HG03103 (cell line): ENCODE measurements at regions not wholly inside any gene's neighbourhood (a gene's known extent, or its start where the extent isn't known, plus 50 kb on each side); places are given as distances from the start of the nearest gene placed in this dataset.
"Not testable (repeated sequence)": the region's sequence is repeated elsewhere in the genome, so short reads cannot be mapped to it uniquely, and the experiment has no call there.

Source experiments
- ATAC-seq: cut with Tn5 transposase; IDR thresholded peaks from one replicate; pipeline ENCODE4 v1.9.1; 2021; ENCODE audit warnings: low read depth; ENCODE audit not compliant: unreplicated experiment

- no peak for ATAC-seq
These were observed 1504.2 kb downstream of the SUCLG1 start for GRCh38 chr2:82954868-82955267.

- no peak for ATAC-seq
These were observed 1519.9 kb downstream of the SUCLG1 start for GRCh38 chr2:82939211-82939610.

- ATAC-seq = not testable (repeated sequence)
These were observed 1520.7 kb downstream of the SUCLG1 start for GRCh38 chr2:82938321-82938845.

DNA sequence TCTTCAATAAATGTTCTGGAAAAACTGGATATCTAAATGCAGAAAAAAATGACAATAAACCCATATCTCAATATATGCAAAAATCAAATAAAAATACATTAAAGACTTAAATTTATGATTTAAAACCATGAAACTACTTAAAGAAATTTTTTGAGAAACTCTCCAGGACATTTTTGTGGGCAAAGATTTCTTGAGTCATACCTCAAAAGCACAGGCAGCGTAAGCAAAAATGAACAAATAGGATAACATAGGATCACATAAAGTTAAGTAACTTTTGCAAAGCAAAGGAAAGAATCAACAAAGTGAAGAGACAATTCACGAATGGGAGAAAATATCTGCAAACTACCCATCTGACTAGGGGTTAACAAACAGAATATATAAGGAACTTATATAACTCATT lies 1545.5 kb downstream of the SUCLG1 start:
- ATAC-seq = no peak

GRCh38 chr2:82896117-82896516 lies 1563.0 kb downstream of the SUCLG1 start:
- ATAC-seq = no peak

DNA sequence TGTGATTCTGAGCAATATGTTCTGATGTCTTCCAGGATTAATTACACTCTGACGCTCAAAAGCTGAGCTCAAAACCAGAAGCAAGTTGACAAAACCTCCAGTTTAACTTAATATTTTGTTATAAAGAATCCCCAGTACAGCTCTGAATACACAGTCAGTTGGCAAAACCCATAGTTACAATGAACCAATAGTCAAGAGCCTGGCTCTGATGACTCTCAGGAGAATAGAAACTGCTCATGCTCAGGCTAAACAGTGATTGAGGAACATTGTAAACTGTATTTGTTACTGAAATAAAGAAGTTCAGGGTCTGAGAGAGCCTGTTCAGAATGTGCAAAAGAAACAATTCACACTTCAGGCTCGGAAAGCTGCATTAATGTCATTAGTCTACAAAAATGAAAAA lies 1565.9 kb downstream of the SUCLG1 start:
- no peak for ATAC-seq

GRCh38 chr2:82879803-82880202 lies 1579.3 kb downstream of the SUCLG1 start:
- ATAC-seq = no peak

GRCh38 chr2:82875858-82876257 lies 1583.2 kb downstream of the SUCLG1 start:
- ATAC-seq = no peak

DNA sequence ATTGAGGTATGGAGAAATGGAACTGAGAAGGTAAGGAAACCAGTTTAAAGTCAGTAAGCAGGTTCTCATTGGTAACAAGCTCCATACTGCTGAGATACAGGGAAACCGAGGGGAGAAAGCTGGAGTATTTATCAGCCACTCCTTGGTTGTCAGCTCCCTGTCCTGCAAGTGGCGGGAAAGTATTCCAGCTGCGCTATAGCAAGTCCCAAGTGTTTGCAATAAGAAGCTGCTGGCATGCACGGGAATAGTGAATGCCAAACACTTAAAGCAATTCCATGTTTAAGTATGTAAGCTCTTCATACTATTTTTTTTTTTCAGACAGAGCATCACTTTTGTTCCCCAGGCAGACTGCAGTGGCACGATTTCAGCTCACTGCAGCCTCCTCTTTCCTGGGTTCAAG lies 1601.1 kb downstream of the SUCLG1 start:
- ATAC-seq = no peak

GRCh38 chr2:82853299-82853698 lies 1605.8 kb downstream of the SUCLG1 start:
- ATAC-seq = no peak

GRCh38 chr2:82852787-82853186 lies 1606.3 kb downstream of the SUCLG1 start:
- ATAC-seq = no peak

DNA sequence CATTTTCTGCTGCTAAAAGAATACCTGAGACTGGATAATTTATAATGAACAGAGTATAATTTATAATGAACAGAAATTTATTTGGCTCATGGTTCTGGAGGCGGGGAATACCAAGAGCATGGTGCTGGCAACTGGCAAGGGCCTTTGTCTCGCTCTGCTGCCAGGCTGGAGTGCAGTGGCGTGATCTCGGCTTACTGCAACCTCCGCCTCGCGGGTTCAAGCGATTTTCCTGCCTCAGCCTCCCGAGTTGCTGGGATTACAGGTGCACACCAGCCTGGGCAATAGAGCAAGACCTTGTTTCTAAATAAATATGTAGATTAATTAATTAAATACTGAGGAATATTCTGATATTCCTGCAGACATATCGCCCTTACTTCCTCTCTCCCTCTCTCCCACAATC lies 1610.8 kb downstream of the SUCLG1 start:
- ATAC-seq = no peak

DNA sequence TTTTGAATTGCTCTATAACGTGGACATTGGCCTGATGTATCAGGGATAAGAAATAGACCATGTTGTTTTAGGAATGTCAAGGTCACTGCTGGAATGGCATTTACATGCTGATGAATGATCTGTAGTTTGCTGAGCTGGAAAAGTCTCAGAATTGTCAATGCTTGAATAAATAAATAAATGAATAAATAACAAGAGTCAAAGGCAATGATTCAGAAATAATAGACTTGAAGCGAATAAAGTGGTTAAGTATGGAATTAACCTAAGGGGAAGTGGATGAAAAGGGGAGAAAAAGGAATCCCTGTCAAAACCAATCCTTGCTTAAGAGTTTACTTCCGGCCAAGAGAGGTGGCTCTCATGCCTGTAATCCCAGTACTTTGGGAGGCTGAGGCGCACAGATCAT lies 1620.0 kb downstream of the SUCLG1 start:
- ATAC-seq = no peak

DNA sequence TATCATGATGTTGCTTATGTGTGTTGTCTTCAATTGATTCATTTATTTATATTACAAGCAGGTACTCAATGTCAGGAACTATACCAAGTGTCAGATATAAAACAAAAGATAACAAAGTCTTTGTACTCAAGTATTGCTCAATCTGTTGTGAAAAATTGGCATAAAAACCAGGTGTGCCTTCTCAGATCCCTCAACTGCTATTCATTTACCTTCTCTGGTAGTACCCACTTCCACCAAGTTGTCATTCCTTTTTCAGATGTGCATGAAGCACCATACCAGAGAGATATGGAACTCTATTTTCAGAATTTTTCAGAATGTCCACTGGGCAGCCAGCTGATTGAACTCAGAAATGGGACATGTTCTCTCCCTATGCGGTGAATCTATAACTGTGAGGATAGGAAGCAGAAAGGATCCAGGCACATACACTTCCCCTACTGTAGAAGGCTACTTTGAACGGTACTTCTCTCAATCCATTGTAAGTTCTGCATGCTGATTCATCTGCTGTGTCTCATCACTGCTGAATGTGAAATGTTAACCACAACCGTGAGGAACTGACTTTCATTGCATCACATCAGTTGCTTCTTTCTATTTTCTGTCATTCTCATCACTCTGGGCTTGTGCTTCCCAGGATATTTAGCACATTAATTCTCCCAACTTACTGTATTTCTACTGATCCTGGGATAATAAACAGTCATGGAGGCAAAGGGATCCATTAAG lies 1621.3 kb downstream of the SUCLG1 start:
- ATAC-seq = no peak

DNA sequence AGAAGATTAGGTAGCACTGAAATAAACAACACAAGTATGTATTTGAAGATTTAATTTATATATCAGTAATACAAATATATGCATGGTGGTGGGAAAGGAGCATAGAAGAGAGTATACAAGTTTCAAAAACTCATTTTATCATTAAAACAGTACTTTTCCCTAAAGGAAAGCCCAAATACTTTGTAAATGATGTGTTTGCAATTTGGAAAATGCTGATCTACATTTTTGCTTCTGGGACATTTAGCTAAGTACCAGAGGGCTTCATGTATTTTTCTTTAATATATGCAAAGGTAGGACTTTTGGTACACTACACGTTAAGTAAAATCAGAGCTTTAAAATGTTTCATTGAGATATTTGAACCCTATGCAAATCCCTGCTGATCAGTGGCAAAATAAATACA lies 1624.2 kb downstream of the SUCLG1 start:
- no peak for ATAC-seq

- no peak for ATAC-seq
These were observed 1631.7 kb downstream of the SUCLG1 start for GRCh38 chr2:82827426-82827825.

DNA sequence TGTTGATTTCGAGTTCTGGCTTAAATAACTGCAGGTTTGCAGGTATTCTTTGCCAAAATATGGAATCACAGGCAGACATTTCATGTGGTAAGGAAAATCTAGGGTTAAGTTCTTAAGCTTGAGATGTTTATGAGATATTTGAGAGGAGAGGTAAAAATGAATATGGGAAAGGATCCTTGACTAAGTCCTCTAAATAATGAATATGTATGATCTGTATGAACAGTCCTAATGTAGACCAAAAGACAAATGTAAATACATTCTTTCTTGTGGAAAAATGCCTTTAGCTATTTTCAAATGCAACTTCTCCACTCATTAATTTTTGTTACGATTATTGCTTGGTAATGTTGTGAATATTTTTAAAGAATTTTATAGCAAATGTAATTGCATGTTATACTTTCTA lies 1632.6 kb downstream of the SUCLG1 start:
- ATAC-seq = no peak

- ATAC-seq = no peak
These were observed 1633.5 kb downstream of the SUCLG1 start for GRCh38 chr2:82825410-82826090.

DNA sequence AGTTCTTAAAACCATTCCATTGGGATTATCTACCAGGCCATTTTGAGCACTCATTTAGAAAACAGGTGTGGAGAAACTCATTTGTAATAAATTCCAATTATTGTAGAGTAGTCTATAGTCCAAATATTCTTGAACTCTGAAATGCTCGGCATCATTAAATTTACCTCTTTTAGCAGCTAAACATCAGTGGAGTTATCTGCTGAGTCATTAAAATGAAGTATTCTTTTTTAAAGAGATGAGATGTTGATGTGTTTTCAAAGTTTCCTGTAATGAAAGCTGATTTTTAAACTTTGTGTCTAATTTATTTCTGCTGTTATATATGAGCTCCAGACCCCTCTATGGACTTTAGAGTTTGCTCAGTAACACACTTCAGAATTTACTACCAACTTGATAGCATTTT lies 1635.2 kb downstream of the SUCLG1 start:
- ATAC-seq = no peak

DNA sequence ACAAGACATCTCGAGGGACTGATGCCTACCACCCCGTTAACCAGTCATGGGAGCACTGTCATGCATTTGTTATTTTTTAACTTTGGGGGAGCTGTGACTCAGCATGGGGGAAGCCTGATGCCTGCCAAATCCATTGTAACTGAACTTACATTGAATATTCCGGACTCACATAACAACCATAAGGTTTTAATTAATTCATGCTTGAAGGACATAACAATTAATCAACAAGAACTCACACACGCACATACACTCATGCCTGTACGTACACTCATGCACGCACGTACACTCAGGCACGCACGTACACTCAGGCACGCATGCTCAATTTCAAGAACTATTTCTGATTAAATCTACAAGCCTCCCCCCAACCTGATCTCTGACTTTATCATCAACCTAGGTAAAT lies 1639.1 kb downstream of the SUCLG1 start:
- ATAC-seq = no peak

- ATAC-seq = no peak
These were observed 1644.9 kb downstream of the SUCLG1 start for GRCh38 chr2:82814146-82814545.

DNA sequence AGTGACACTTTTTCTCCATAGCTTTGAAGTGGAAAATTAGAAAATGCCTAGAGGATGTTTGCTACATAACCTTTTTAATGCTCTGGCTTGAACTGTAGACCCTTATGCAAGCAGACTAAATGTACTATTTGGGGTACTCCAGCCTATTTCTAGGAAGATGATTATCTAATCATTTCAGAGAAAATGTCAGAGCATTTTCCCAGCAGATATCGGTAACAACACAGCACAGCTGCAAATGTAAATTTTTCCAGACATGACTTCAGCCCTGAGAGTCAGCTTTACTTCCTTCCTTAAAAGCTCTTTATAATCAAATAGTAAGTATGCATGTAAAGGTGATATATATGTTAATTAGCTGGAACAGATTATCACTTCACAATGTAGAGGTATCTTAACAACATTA lies 1647.1 kb downstream of the SUCLG1 start:
- ATAC-seq = no peak
